GM19324 (cell line): ENCODE measurements at regions not wholly inside any gene's neighbourhood (a gene's known extent, or its start where the extent isn't known, plus 50 kb on each side); places are given as distances from the start of the nearest gene placed in this dataset.
"Not testable (repeated sequence)": the region's sequence is repeated elsewhere in the genome, so short reads cannot be mapped to it uniquely, and the experiment has no call there.

Experiments
- ATAC-seq: cut with Tn5 transposase; IDR thresholded peaks from one replicate; pipeline ENCODE4 v1.9.1; 2021; ENCODE audit warnings: mild to moderate bottlenecking, moderate library complexity; ENCODE audit not compliant: unreplicated experiment, low FRiP score

GRCh38 chr14:38040411-38040810 lies 167.3 kb upstream of the SSTR1 start:
- ATAC-seq, result no peak

GRCh38 chr14:38042322-38042721 lies 165.4 kb upstream of the SSTR1 start:
- no peak for ATAC-seq

GRCh38 chr14:38044710-38045109 lies 163.0 kb upstream of the SSTR1 start:
- no peak for ATAC-seq

GRCh38 chr14:38045461-38045860 lies 162.2 kb upstream of the SSTR1 start:
- no peak for ATAC-seq

- ATAC-seq, result no peak
These were observed 161.5 kb upstream of the SSTR1 start for GRCh38 chr14:38046160-38046559.

GRCh38 chr14:38047195-38047902 lies 160.4 kb upstream of the SSTR1 start:
- ATAC-seq, result no peak

- ATAC-seq, result no peak
These were observed 154.0 kb upstream of the SSTR1 start for GRCh38 chr14:38053666-38054065.

GRCh38 chr14:38056270-38056669 lies 151.4 kb upstream of the SSTR1 start:
- ATAC-seq, result no peak

GRCh38 chr14:38062223-38062622 lies 145.5 kb upstream of the SSTR1 start:
- not testable (repeated sequence) for ATAC-seq

GRCh38 chr14:38063711-38064320 lies 143.9 kb upstream of the SSTR1 start:
- no peak for ATAC-seq

GRCh38 chr14:38065106-38065762 lies 142.5 kb upstream of the SSTR1 start:
- no peak for ATAC-seq

GRCh38 chr14:38070061-38070588 lies 137.6 kb upstream of the SSTR1 start:
- no peak for ATAC-seq

GRCh38 chr14:38073641-38074040 lies 134.1 kb upstream of the SSTR1 start:
- no peak for ATAC-seq

GRCh38 chr14:38074081-38074480 lies 133.6 kb upstream of the SSTR1 start:
- no peak for ATAC-seq

GRCh38 chr14:38074754-38075153 lies 132.9 kb upstream of the SSTR1 start:
- ATAC-seq, result no peak

GRCh38 chr14:38078393-38078792 lies 129.3 kb upstream of the SSTR1 start:
- no peak for ATAC-seq

GRCh38 chr14:38079268-38079667 lies 128.4 kb upstream of the SSTR1 start:
- peak; percentile 60 for ATAC-seq

- ATAC-seq, result no peak
These were observed 127.8 kb upstream of the SSTR1 start for GRCh38 chr14:38079886-38080285.

GRCh38 chr14:38080696-38081095 lies 127.0 kb upstream of the SSTR1 start:
- no peak for ATAC-seq

GRCh38 chr14:38083039-38083438 lies 124.7 kb upstream of the SSTR1 start:
- ATAC-seq, result no peak

- no peak for ATAC-seq
These were observed 118.6 kb upstream of the SSTR1 start for GRCh38 chr14:38089123-38089522.

- ATAC-seq, result no peak
These were observed 117.2 kb upstream of the SSTR1 start for GRCh38 chr14:38090506-38090905.
